ENCODE measurements at regions not wholly inside any gene's neighbourhood (a gene's known extent, or its start where the extent isn't known, plus 50 kb on each side); places are given as distances from the start of the nearest gene placed in this dataset.

- no peaks in the 10 kb centered on the region for H3K36me3 ChIP-seq (ENCODE audit: control insufficient read depth in 2 of 2, extremely low read depth in 1 of 2, insufficient read depth in 2 of 2, low read length in 2 of 2)
- H3K27me3 ChIP-seq (ENCODE audit: control insufficient read depth in 2 of 2, insufficient read depth in 2 of 2, low read length in 2 of 2), result no peaks in the 10 kb centered on the region
- no peak overlapping the region for H3K4me3 ChIP-seq (replicated peaks in 1 of 3; ENCODE audit: insufficient read depth in 1 of 3, low read depth in 1 of 3, low read length in 3 of 3)
- POLR2A ChIA-PET, result no interaction called here
- H4K20me1 ChIP-seq (replicated peaks; ENCODE audit: control insufficient read depth, extremely low read depth, insufficient read depth, low read length), result no peaks in the 10 kb centered on the region
- no TSS peak for BruUV-seq (replicated peaks)
- no peak overlapping the region for H3K9ac ChIP-seq (replicated peaks; ENCODE audit: extremely low read depth, insufficient read depth, low read length)
- H3K4me1 ChIP-seq (ENCODE audit: control insufficient read depth, extremely low read depth, insufficient read depth, low read length), result no peaks in the 10 kb centered on the region
- no peak overlapping the region for H2AFZ ChIP-seq (ENCODE audit: low read depth, low read length)
- H3K9me1 ChIP-seq (replicated peaks; ENCODE audit: control insufficient read depth, extremely low read depth, insufficient read depth, low read length), result no peaks in the 10 kb centered on the region
- no peaks in the 10 kb centered on the region for H3K79me2 ChIP-seq (ENCODE audit: control insufficient read depth, insufficient read depth, low read length)
- CTCF ChIA-PET, result interaction anchor here (1.1 kb wide), 1 partner anchor 68 kb away, joined by 4 read pairs; no protein-coding TSS in a partner anchor
- no peak overlapping the region for H3K27ac ChIP-seq (ENCODE audit: insufficient read depth, low read depth, low read length)
- H3K4me2 ChIP-seq (ENCODE audit: insufficient read depth, low read length), result no peak overlapping the region
- no peaks in the 10 kb centered on the region for H3K9me3 ChIP-seq (replicated peaks; ENCODE audit: control insufficient read depth, insufficient read depth, low read length)
- FAIRE-seq (peak; percentile 81), DNase-seq (ENCODE audit: low read depth, low spot score) (peak; percentile 26)
- TF ChIP-seq POLR2AphosphoS5 (IDR thresholded peaks at IDR 0.05; ENCODE audit: insufficient read depth, low read depth, low read length) (no peak), FOS (IDR thresholded peaks at IDR 0.05; ENCODE audit: borderline replicate concordance, insufficient read depth, low read length) (peak; percentile 35), JUN (IDR thresholded peaks at IDR 0.05; ENCODE audit: borderline replicate concordance, insufficient read depth, insufficient read length, low read depth) (peak; percentile 12)
- intact Hi-C loops (cut with micrococcal nuclease), result no loop called here
- dilution Hi-C loops (cut with MboI; ENCODE audit: extremely low pct_ligation_motif_present, low sequenced_read_pairs), result no loop called here
Observed at GRCh38 chr6:150486048-150486447, 113.6 kb upstream of the PLEKHG1 start.

GRCh38 chr6:150490586-150490985, 109.1 kb upstream of the PLEKHG1 start:
- Histone ChIP-seq H4K20me1 (replicated peaks; ENCODE audit: control insufficient read depth, extremely low read depth, insufficient read depth, low read length) (no peaks in the 10 kb centered on the region), H3K4me2 (ENCODE audit: insufficient read depth, low read length) (no peak overlapping the region), H3K36me3 (ENCODE audit: control insufficient read depth in 2 of 2, extremely low read depth in 1 of 2, insufficient read depth in 2 of 2, low read length in 2 of 2) (no peaks in the 10 kb centered on the region), H3K4me1 (ENCODE audit: control insufficient read depth, extremely low read depth, insufficient read depth, low read length) (peaks cover 18% of the 10 kb centered on the region), H3K4me3 (replicated peaks in 1 of 3; ENCODE audit: insufficient read depth in 1 of 3, low read depth in 1 of 3, low read length in 3 of 3) (no peak overlapping the region), H3K27ac (ENCODE audit: insufficient read depth, low read depth, low read length) (no peak overlapping the region), H3K9ac (replicated peaks; ENCODE audit: extremely low read depth, insufficient read depth, low read length) (no peak overlapping the region), H3K9me1 (replicated peaks; ENCODE audit: control insufficient read depth, extremely low read depth, insufficient read depth, low read length) (no peaks in the 10 kb centered on the region), H3K9me3 (replicated peaks; ENCODE audit: control insufficient read depth, insufficient read depth, low read length) (no peaks in the 10 kb centered on the region), H3K79me2 (ENCODE audit: control insufficient read depth, insufficient read depth, low read length) (no peaks in the 10 kb centered on the region), H2AFZ (ENCODE audit: low read depth, low read length) (no peak overlapping the region), H3K27me3 (ENCODE audit: control insufficient read depth in 2 of 2, insufficient read depth in 2 of 2, low read length in 2 of 2) (no peaks in the 10 kb centered on the region)
- DNase-seq (ENCODE audit: low read depth, low spot score) (no peak), FAIRE-seq (no peak)
- no peak for TF ChIP-seq FOS (IDR thresholded peaks at IDR 0.05; ENCODE audit: borderline replicate concordance, insufficient read depth, low read length)
- TF ChIP-seq POLR2AphosphoS5 (IDR thresholded peaks at IDR 0.05; ENCODE audit: insufficient read depth, low read depth, low read length), result no peak
- TF ChIP-seq JUN (IDR thresholded peaks at IDR 0.05; ENCODE audit: borderline replicate concordance, insufficient read depth, insufficient read length, low read depth), result no peak
- TF ChIP-seq MAX (IDR thresholded peaks at IDR 0.05; ENCODE audit: insufficient read depth, insufficient read length), result no peak
- no peak for TF ChIP-seq EZH2 (IDR thresholded peaks at IDR 0.05; ENCODE audit: borderline replicate concordance, low read depth, low read length, severe bottlenecking)
- TF ChIP-seq GATA2 (IDR thresholded peaks at IDR 0.05; ENCODE audit: insufficient read depth, insufficient read length, low read depth, low read length), result no peak
- no peak for TF ChIP-seq POLR2A (IDR thresholded peaks at IDR 0.05; ENCODE audit: low read depth, low read length)
- no peak for TF ChIP-seq CTCF (IDR thresholded peaks at IDR 0.05; ENCODE audit: extremely low read depth in 1 of 2, insufficient read depth in 1 of 2, low read depth in 1 of 2, low read length in 2 of 2)
- TF ChIP-seq MYC (IDR thresholded peaks at IDR 0.05; ENCODE audit: low read depth, low read length), result no peak
- intact Hi-C loops (cut with micrococcal nuclease), result loop anchor here (5.0 kb wide), 2 partner anchors 177 to 252 kb away; no protein-coding TSS in a partner anchor
- dilution Hi-C loops (cut with MboI; ENCODE audit: extremely low pct_ligation_motif_present, low sequenced_read_pairs), result no loop called here
- POLR2A ChIA-PET, result no interaction called here
- BruUV-seq (replicated peaks), result no TSS peak
- CTCF ChIA-PET, result interaction anchor here (1.3 kb wide), 1 partner anchor 86 kb away, joined by 3 read pairs; no protein-coding TSS in a partner anchor

All from endothelial cell of umbilical vein (primary cell).